ENCODE measurements at regions not wholly inside any gene's neighbourhood (a gene's known extent, or its start where the extent isn't known, plus 50 kb on each side); places are given as distances from the start of the nearest gene placed in this dataset.
A peak's percentile ranks its signal among the peaks of the same experiment; 100 is the strongest.

GRCh38 chr7:69426705-69427104, 171.6 kb upstream of the AUTS2 start:
- H3K36me3 ChIP-seq, result no peaks in the 10 kb centered on the region
- no peak for TF ChIP-seq CTCF (IDR thresholded peaks at IDR 0.05)
- H3K27me3 ChIP-seq, result peaks cover 0 to 12% of the 10 kb centered on the region in 2 donors
- H3K4me1 ChIP-seq, result peaks cover 6 to 13% of the 10 kb centered on the region in 2 donors
- DNase-seq (no peak), ATAC-seq (no peak)
- intact Hi-C loops (cut with DNase I), result no loop called here
- H3K4me3 ChIP-seq, result no peak overlapping the region
- H3K9me3 ChIP-seq, result no peaks in the 10 kb centered on the region
- no peak overlapping the region for H3K27ac ChIP-seq

- DNase-seq, result no peak
- TF ChIP-seq CTCF (IDR thresholded peaks at IDR 0.05), result no peak
Observed at GRCh38 chr7:69428089-69428488, 170.2 kb upstream of the AUTS2 start.

GRCh38 chr7:69429911-69430383, 168.3 kb upstream of the AUTS2 start:
- H3K4me1 ChIP-seq, result peaks cover 6 to 13% of the 10 kb centered on the region in 2 donors
- ATAC-seq, result peak; percentile 57
- peak in 3 of 4 donors; percentile 65 to 94 (median 86) for DNase-seq
- no peaks in the 10 kb centered on the region for H3K9me3 ChIP-seq
- no peaks in the 10 kb centered on the region for H3K36me3 ChIP-seq
- peaks cover 0 to 12% of the 10 kb centered on the region in 2 donors for H3K27me3 ChIP-seq
- intact Hi-C loops (cut with DNase I), result no loop called here
- H3K4me3 ChIP-seq, result no peak overlapping the region
- H3K27ac ChIP-seq, result no peak overlapping the region
- no peak for TF ChIP-seq CTCF (IDR thresholded peaks at IDR 0.05)

More at GRCh38 chr7:69428089-69428488, 170.2 kb upstream of the AUTS2 start:
- no peaks in the 10 kb centered on the region for H3K9me3 ChIP-seq
- H3K27me3 ChIP-seq, result peaks cover 0 to 12% of the 10 kb centered on the region in 2 donors
- no peak overlapping the region for H3K27ac ChIP-seq
- no peak for ATAC-seq
- peaks cover 6 to 13% of the 10 kb centered on the region in 2 donors for H3K4me1 ChIP-seq
- H3K36me3 ChIP-seq, result no peaks in the 10 kb centered on the region
- intact Hi-C loops (cut with DNase I), result no loop called here
- H3K4me3 ChIP-seq, result no peak overlapping the region

- ATAC-seq (peak; percentile 15), DNase-seq (peak in 1 of 4 donors; percentile 82)
Observed at GRCh38 chr7:69430384-69431021, 167.8 kb upstream of the AUTS2 start.

More at GRCh38 chr7:69430384-69431021, 167.8 kb upstream of the AUTS2 start:
- no peaks in the 10 kb centered on the region for H3K9me3 ChIP-seq
- H3K4me3 ChIP-seq, result no peak overlapping the region
- no peak overlapping the region for H3K27ac ChIP-seq
- no peaks in the 10 kb centered on the region for H3K36me3 ChIP-seq
- H3K27me3 ChIP-seq, result peaks cover 0 to 12% of the 10 kb centered on the region in 2 donors
- intact Hi-C loops (cut with DNase I), result no loop called here
- H3K4me1 ChIP-seq, result peaks cover 6 to 13% of the 10 kb centered on the region in 2 donors
- no peak for TF ChIP-seq CTCF (IDR thresholded peaks at IDR 0.05)
